Fibroblast of lung (primary cell): ENCODE measurements at regions not wholly inside any gene's neighbourhood (a gene's known extent, or its start where the extent isn't known, plus 50 kb on each side); places are given as distances from the start of the nearest gene placed in this dataset.

Experiments
- DNase-seq, 2 donors: peaks; one replicate each; pipeline versions ENCODE4 v3.0.0 to v3.0.0-alpha.2; 2010; ENCODE audit warnings: low read depth in 2 of 2
- H2AFZ ChIP-seq: 2 replicates; pipeline ENCODE4 v1.5.1; 2012; ENCODE audit warnings: low read length, control low read depth, inconsistent platforms
- H3K27ac ChIP-seq: 2 replicates; pipeline ENCODE4 v1.5.1; 2011; ENCODE audit warnings: low read length, control low read depth; ENCODE audit not compliant: insufficient read depth
- H3K27me3 ChIP-seq: 2 replicates; pipeline ENCODE4 v1.5.1; 2011; ENCODE audit warnings: mild to moderate bottlenecking, low read length; ENCODE audit not compliant: control insufficient read depth, insufficient read depth
- H3K36me3 ChIP-seq: 2 replicates; pipeline ENCODE4 v1.5.1; 2011; ENCODE audit warnings: low read length; ENCODE audit not compliant: control insufficient read depth, insufficient read depth
- H3K4me1 ChIP-seq: 2 replicates; pipeline ENCODE4 v1.5.1; 2011; ENCODE audit warnings: low read length; ENCODE audit not compliant: control insufficient read depth, insufficient read depth; ENCODE audit errors: extremely low read depth
- H3K4me2 ChIP-seq: 2 replicates; pipeline ENCODE4 v1.5.1; 2011; ENCODE audit warnings: low read length, control low read depth; ENCODE audit not compliant: insufficient read depth; ENCODE audit errors: extremely low read depth
- H3K4me3 ChIP-seq, 4 experiments: fragments of 200-600 bp in 1 of 4; sonication (generic) in 1 of 4; replicated peaks in 1 of 4; 2 replicates each; pipeline ENCODE4 v1.5.1; 2011 to 2016; ENCODE audit warnings: low read length in 4 of 4, low read depth in 3 of 4, mild to moderate bottlenecking in 3 of 4, control low read depth in 2 of 4, inconsistent platforms in 1 of 4, mixed read lengths in 1 of 4; ENCODE audit not compliant: insufficient read depth in 1 of 4; ENCODE audit errors: control extremely low read depth in 1 of 4
- H3K79me2 ChIP-seq: 2 replicates; pipeline ENCODE4 v1.5.1; 2012; ENCODE audit warnings: mild to moderate bottlenecking, low read length, inconsistent platforms; ENCODE audit not compliant: control insufficient read depth, insufficient read depth
- H3K9ac ChIP-seq: 2 replicates; pipeline ENCODE4 v1.5.1; 2011; ENCODE audit warnings: mild to moderate bottlenecking, low read length, control low read depth; ENCODE audit not compliant: insufficient read depth
- H3K9me3 ChIP-seq: 2 replicates; pipeline ENCODE4 v1.5.1; 2012; ENCODE audit warnings: low read depth, low read length; ENCODE audit not compliant: control insufficient read depth, insufficient read depth
- H4K20me1 ChIP-seq: 2 replicates; pipeline ENCODE4 v1.5.1; 2011; ENCODE audit warnings: low read length; ENCODE audit not compliant: control insufficient read depth, insufficient read depth; ENCODE audit errors: extremely low read depth
- EZH2 ChIP-seq: IDR thresholded peaks from 2 replicates; pipeline ENCODE4 v1.5.1; 2012; ENCODE audit warnings: low read length, control low read depth, mild to moderate bottlenecking; ENCODE audit errors: missing control alignments
- TF ChIP-seq, protein P1 (sequence below), 2 donors: IDR thresholded peaks in 1 of 2; conservative IDR thresholded peaks in 1 of 2; 1 replicate in 1 of 2; 2 replicates in 1 of 2; pipeline ENCODE4 v1.5.1; 2011 to 2012; ENCODE audit warnings: low read length in 2 of 2, control low read depth in 1 of 2, inconsistent platforms in 1 of 2, low read depth in 1 of 2, mild to moderate bottlenecking in 1 of 2

GRCh38 chr15:58380280-58380945, 51.4 kb upstream of the LIPC start:
- Histone ChIP-seq H4K20me1 (no peaks in the 10 kb centered on the region), H3K4me3 (no peak overlapping the region), H3K4me1 (no peaks in the 10 kb centered on the region), H2AFZ (no peak overlapping the region), H3K36me3 (no peaks in the 10 kb centered on the region), H3K9ac (no peak overlapping the region), H3K27ac (no peak overlapping the region), H3K4me2 (no peak overlapping the region), H3K79me2 (no peaks in the 10 kb centered on the region), H3K27me3 (no peaks in the 10 kb centered on the region), H3K9me3 (no peaks in the 10 kb centered on the region)
- DNase-seq, result no peak
- no peak for TF ChIP-seq EZH2
- TF ChIP-seq, protein P1, sequence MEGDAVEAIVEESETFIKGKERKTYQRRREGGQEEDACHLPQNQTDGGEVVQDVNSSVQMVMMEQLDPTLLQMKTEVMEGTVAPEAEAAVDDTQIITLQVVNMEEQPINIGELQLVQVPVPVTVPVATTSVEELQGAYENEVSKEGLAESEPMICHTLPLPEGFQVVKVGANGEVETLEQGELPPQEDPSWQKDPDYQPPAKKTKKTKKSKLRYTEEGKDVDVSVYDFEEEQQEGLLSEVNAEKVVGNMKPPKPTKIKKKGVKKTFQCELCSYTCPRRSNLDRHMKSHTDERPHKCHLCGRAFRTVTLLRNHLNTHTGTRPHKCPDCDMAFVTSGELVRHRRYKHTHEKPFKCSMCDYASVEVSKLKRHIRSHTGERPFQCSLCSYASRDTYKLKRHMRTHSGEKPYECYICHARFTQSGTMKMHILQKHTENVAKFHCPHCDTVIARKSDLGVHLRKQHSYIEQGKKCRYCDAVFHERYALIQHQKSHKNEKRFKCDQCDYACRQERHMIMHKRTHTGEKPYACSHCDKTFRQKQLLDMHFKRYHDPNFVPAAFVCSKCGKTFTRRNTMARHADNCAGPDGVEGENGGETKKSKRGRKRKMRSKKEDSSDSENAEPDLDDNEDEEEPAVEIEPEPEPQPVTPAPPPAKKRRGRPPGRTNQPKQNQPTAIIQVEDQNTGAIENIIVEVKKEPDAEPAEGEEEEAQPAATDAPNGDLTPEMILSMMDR (conservative IDR thresholded peaks at IDR 0.05 in 1 of 2, IDR thresholded peaks at IDR 0.05 in 1 of 2; ENCODE audit: low read depth in 1 of 2, low read length in 2 of 2), result no peak

DNA sequence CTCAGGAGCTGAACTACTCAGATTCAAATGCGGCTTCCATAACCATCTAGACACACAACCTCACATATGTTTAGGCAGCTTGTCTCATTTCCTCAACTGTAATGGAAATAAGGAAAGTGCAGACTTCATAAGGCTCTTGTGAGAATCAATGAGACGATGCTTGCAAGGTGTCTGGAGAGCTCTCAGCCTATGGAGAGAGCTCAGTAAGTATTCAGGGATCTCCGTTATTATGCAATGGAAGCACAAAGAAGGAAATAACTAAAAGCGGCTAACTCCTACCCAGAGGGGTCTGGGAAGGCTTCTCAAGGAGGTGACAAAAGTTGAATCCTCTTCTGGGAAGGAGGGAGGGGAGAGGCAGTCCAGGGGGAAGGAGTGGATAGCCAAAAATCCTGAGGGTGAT, 50.1 kb upstream of the LIPC start:
- Histone ChIP-seq H3K4me3 (no peak overlapping the region), H3K79me2 (no peaks in the 10 kb centered on the region), H3K4me2 (no peak overlapping the region), H3K9me3 (no peaks in the 10 kb centered on the region), H3K9ac (no peak overlapping the region), H3K27ac (no peak overlapping the region), H2AFZ (no peak overlapping the region), H4K20me1 (no peaks in the 10 kb centered on the region), H3K27me3 (no peaks in the 10 kb centered on the region), H3K36me3 (no peaks in the 10 kb centered on the region), H3K4me1 (no peaks in the 10 kb centered on the region)
- no peak for TF ChIP-seq EZH2
- DNase-seq, result no peak
